SHP77 treated with DMSO at 0.1 percent for 48 hours (cell line): ENCODE measurements at regions not wholly inside any gene's neighbourhood (a gene's known extent, or its start where the extent isn't known, plus 50 kb on each side); places are given as distances from the start of the nearest gene placed in this dataset.

Experiments
- DNase-seq: peaks from one replicate; lab custom pipeline; 2025; lab: John Stamatoyannopoulos, UW

DNA sequence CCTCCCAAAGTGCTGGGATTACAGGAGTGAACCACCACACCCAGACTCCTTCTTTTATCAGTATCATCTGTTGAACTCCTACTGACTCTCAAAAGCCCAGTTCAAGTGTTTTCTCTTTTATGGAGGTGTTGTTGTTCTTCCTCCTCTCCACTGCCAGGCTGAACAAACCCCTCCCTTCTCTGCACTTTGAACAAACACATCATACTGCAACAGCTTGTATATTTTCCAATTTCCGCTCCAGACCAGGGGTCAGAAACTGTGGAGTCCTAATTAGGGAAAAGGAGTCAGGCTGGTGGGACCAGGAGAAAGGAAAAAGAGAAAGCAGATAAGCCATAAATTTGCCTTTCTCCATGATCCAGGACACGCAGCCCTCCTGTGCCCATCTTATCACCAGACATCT is 148.1 kb upstream of the HMHB1 start:
- no peak for DNase-seq

DNA sequence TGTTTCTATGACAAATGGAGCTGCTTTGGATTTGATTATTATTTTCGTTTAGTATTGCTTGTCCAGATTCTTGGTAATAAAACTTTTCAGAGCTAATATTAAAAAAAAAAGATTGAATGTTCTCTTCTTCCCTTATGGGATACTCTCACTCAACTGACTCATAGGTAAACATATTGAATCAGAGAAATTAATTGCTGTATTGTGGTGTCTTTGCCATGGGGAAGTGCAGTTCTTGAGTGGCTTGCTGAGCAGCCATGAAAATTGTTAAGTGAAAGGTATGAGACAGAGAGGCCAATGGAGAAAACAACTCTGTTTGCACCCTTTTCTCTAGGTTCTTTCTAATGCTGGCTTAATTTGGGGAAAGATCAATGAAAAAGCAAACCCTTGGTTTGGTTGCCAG is 149.9 kb upstream of the HMHB1 start:
- no peak for DNase-seq

DNA sequence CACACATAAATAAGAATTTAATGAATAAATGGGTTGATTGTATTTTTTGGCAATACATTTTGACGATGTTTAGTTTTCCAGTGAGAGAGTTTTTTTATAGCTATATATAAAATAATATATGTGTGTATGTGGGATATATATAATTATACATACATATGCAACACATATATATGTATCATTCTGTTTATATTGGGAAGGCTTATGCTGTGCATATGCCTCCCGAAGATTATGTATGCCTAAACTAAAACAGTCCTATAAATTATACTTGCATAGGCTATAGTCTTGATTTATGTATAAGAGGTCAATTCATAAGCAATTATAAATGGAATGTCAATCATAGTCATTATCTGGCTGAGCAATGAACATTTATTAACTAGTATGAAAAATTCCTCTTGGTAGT is 151.3 kb upstream of the HMHB1 start:
- DNase-seq = no peak

DNA sequence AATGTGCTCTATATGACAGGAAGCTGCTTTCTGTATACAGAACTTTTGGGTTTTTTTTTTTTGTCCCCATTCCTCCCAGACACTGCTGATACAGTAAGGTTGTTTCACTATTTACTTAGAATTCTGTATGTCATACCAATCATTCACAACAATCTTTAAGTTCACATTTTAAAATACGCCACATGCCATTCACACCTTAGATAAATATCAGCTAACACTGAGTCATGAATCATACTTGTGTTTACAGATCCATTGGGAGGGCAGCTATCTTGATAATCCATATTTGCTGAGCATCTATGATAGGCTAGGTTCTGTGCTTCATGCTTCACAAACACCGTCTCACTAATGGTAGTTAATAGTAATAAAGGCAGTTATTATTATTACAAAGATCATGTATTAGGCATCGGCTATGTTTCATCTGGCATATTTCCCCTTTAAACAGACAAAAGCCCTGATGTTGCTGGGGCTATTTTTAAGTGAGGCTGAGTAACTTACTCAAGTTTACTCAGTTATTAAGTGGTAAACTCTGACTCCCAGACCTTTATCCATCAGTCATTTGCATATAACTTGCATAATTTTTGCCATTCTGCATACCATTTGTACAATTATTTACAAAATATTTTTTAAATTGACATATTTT is 152.2 kb upstream of the HMHB1 start:
- peak; percentile 38 for DNase-seq

DNA sequence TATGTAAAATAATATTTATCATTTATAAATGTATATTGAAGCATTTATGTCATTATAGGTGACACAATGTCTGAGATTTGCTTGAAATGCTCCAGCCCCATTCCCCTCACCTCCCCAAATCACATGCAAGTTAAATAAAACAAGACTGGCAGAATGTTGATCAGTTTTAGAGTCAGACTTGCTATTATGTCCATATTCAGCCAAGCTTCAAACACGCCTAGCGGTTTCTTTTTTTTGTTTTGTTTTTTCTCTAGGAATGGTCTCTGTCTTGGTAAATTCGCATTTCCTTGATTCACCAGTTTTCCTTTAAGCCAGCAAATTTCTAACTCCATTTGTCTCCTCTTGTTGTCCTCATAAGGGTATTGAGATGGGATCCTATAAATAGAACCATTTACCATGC is 153.0 kb upstream of the HMHB1 start:
- DNase-seq = no peak

DNA sequence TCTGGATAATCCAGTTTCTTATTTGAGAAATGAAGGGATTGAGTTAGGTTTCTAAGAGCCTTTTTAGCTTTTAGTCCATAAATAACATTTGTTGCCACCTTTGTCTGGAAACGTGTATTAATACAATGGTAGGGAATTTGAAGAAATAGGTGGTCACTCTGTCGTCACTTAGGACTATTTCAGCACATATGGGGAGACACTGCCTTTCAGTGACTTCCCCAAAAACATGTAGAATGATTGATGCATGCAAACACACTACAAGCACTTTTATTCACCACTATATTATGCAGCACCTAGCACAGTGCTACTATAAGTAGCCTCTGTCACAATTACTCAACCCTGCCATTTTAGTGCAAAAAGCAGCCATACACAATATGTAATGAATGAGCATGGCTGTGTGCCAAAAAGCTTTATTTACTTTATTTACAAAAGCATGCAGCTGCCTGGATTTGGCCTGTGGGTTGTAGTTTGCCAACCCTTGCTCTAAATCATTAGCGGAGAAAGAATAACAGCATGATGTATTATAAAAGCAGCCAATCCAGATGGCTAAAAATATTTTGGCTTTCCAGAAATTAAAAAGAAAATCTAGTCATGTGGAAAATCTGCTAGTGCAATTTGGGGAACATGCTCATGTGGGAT is 154.2 kb upstream of the HMHB1 start:
- peak; percentile 96 for DNase-seq

DNA sequence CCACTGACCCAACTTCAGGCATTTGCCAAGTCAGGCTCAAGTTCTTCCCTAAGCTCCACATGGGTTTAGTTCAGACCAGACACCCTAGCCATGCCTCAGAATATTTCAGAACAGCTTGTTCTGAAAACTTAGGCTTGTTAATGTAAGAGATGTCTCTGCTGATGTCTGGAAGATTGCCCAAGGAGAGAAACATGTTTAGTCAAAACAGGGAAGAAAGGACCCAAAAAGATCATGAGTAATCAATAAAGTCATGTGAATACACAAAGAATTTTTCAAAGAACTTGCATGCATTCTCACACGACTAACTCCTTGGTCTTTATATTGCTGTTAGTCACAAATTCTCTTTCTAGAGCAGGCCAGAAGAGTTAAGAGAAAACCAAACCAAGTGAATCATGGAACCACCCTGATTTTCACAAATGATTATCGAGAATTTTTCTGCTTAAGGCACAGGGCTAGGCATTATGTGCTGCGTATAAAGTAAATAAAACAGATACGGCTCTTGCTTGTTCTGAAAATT is 158.1 kb upstream of the HMHB1 start:
- DNase-seq = no peak

DNA sequence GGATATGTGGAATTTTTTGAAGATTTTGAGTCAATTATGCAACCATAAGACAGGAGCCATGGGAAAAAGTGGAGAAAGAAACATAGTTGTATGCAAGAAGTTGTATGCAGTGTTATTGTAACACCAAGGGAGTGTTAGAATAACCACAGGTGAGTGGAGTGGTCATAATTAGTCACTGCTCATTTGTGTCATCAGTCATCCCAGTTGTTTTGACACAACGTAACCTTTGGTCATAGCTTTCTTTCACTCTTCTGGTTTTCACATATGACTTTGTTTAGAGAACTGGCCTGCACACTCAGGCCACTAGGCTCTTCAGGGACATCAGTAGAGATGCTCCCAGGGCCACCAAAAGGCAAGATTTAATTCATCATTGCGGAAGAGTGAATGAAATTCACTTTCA is 158.7 kb upstream of the HMHB1 start:
- no peak for DNase-seq

DNA sequence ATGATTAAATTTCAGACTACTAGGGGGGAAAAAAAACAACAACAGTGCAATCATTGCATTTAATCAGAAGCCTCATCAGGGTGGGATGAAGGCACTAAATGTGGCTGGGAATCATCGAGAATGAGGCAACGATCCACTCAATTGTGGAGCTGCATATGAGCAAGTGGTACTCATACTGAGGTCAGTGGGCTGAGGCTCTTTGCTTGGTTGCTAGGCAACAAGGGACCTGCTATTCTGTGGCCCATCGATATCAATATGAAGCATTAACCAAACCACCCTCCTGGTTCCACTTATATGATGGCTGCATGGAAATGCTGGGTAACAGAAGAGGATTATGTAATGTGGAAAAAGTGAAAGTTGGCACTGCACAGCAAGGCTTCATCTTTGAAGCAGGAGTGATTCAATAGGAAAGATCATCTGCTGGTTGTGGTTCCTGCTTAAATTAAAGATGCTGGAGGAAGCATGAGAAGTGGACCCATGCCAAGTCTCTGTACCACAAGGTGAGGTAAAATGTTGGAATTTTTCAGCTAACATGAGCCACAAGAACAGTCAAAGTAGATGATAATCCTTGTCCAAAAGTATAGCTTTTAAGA is 159.8 kb upstream of the HMHB1 start:
- DNase-seq = no peak

DNA sequence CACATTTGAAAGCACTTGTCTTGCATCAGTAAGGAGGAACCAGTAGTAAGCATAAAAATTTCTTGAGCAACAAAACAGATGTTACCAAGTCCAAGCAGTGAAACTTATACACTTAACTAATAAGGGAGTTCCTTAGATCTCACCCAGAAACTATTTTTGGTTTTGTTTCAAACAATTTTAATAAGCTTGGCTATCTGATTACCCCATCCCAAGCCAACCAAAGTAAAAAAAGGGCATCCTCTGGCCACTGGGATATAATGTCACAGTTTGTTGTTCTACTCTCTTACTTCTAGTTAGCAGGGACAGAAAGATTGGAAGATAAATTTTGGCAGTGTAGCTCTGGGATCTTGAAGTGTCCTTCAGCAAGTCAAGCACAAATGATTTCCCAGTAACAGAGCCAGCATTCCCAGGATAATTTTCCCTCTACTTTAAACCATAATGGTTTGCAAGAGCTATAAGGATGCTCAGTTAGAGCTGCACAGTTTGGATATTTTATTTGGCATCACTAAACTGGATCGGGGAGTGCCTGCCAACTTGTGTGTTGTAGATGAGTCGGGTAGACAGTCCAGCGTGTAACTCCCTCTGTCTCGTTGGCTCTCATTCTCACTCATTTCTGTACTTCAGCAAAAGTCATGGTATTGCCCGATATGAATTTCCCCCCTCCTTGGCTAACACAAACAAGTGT is 161.9 kb upstream of the HMHB1 start:
- DNase-seq = no peak

DNA sequence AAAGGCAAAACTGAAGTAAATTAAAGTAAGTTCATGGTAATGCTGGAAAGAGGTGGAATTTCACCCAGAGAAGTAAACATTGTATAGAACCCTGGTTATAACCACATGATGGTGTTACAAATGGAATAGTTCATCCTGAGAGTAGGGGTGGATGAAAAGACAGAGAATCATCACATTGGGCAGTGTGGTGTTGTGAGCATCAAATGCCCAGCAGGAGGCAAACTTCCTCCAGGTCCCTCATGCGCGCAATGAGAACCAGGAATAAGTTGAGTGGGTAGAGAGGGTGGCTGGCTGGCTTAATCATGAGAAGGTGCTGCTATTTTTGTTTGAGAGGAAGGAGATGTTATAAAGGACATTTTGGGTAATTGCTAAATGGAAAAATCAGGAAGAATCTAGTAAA is 163.3 kb upstream of the HMHB1 start:
- DNase-seq = no peak

DNA sequence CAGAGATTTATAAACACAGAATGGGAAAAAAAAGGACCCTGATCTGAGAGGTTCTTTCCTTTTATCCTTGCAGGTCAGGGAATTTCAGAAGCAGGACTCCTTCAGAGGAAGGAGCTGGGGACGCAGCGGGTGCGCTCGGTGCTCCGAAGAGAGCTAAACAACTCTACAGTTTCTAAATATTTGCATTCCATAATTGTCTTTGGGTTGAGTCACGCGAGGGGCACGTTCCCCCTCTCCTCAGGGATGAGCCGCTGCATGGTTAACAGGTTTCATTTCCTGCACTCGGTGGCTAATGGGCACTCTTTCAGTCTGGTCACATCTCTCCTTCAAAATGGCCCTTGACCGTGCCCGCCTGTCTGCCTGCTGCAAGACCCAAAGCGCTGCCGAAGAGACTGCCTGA is 165.0 kb upstream of the HMHB1 start:
- DNase-seq = peak; percentile 75

DNA sequence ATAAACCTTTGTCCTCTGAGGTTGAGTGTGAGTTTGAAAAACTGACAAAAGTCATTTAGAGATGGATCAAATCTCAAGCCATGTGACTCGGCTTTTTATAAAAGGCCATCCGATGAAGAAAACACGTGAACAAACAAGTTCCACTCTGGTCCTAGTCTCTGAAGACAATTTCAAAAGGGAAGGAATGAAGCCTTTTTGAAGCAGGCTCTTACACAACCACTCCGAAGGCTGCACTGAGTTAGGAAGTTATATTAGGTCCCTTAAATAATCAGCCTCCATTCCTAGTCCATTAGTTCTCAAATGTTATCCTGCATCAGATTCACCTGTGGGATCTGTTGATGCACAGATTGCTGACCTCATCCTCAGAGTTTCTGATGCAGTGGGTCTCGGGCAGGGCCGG is 166.6 kb upstream of the HMHB1 start:
- no peak for DNase-seq

DNA sequence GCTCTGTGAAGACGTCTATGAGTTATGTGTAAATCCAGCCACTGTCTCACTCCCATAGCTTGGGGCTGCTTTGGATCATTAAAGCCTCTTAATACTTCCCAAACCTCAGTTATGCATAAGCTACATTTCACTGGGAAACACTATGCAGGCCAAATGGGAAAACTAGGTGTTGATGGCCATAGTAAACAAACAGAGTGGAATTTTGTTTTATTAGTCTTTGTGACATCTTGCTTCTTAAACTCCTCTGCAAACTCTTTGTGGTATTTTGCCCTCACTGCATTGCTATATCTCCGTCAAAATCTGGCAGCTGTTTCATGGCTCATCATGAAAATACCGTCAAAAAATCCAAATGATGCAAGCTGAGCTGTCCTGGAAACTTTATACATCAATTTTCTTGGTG is 167.2 kb upstream of the HMHB1 start:
- no peak for DNase-seq

DNA sequence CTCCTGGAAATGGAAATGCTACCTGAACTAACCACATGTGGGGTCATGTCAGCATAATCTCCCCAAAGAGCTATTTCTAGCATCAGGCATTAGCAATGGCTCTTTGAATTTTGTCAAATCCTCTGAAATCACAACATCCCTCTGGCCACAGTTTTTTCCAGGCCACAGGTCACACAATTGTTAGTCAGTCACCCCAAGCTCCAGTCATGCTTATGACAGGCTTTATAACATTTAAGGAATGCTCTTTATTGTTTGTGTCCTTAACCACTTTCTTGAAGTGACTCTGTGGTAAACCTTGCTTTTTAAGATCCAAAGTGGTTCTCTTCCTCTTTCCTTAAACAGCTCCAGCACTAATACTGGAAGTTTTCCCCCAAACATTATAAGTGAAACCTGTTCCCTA is 169.2 kb upstream of the HMHB1 start:
- no peak for DNase-seq

DNA sequence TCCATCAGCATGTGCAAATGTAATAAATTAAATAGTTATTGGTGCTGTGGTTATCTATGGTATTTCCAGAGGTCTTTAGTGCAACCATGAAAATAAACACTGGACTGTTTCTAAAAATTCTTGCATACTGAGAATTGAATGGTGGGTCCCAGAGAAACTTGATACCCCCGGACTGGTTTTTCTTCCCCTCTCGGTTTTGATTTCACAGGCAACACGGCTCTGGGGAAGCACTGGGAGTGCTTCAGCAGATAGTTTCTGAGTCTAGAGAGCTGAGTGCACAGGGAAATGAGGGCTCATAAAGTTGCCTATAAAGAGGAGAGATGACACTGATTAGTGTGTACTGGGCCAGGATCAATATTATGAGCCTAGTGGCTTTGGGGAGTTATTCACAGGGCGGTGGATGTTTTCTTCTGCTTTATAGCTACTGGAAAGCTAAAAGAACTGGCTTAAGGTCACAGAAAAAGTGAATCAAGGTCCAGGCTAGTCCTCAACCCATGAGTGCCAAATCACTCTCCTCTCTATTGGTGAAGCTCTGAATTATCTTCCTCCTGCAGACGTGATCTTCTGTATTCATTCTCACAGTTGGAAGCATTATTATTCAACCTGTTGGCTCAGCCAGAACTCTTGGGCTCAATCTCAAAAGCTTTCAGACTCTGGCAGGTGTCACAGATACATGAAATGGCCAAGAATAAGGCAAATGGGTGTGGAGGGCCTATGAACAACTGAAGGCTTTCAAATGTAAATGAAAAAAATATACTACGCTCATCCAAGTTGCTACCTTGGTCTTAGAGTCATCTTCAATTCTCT is 170.2 kb upstream of the HMHB1 start:
- no peak for DNase-seq

DNA sequence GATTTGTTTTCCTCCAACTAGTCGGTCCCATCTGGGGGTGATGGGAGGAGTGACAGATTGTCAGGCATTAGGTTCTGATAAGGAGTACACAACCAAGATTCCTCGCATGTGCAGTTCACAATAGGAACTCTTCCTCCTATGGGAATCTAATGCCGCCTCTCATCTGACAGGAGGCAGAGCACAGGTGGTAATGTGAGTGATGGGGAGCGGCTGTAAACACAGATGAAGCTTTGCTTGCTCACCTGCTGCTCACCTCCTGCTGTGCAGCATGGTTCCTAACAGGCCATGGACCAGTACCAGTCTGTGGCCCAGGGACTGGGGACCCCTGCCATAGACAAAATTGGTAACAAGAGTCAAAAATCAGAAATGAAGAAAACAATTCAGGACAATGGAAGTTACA is 173.3 kb upstream of the HMHB1 start:
- DNase-seq = peak; percentile 24

DNA sequence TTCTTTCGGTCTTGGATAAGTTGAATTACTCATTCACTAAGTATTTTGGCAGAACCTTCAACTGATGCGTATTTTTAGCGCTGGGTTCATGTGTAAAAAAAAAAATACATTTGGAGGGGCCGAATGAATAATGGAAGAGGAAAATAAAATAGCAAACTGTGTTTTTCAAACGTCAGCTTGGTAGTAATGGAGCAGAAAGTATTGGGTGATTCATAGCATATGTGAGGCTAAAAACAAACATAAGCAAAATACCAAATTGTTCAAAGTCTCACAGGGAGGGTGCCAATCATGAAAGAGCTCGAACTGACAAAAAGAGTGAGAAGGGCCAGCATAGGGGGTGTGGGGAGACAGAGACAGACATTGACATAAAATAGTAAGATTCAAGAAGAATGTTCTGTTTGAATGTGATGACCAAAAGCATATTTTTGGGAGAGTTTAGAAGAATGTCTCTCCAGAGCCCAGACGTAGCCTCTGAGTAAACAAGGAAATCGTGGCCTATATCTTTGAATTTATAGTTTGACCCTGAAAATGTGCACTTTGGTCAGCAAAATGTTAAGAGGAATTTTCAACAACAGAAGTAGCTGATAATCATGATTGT is 174.9 kb upstream of the HMHB1 start:
- DNase-seq = no peak

DNA sequence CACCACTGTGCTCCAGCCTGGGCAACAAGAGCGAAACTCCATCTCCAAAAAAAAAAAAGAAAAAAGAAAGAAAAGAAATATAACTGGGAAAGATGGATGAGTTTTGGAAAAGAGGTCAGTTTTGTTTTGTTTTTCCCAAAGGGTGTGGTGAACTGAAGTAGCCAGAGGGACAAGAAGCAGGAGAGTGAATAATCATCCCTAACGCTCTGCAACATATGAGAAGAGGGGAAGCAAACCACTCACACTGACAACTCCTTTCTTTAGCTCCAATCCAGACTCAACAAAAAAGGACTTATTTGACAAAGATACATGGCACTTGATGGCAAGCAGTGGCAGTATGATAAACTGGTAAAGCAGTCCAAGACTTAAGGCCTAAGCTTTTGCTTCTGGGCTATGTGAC is 176.1 kb upstream of the HMHB1 start:
- DNase-seq = no peak

DNA sequence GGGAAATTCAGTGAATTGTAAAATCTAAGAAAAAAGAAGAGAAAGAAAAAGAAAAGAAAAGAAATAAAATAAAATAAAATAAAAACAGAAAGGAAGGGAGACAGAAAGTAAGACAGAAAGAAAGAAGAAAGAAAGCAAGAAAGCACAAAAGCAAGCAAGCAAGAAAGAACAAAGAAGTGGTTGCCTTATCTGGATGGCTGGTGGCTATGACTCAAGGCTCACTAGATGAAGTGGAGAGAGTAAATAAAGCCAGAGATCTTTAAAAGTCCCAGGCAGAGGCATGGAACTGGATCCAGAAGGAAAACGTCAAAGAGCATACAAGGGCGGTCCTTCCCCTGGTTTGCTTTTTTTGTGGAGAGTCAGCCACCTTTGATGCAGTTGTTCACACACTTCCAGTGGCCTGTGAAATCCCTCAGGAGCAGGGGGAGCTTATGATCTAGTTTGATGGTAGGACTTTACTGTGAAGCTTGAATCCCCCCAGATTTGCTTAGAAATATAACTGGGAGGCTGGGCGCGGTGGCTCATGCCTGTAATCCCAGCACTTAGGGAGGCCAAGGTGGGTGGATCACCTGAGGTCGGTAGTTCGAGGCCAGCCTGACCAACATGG is 176.7 kb upstream of the HMHB1 start:
- no peak for DNase-seq

DNA sequence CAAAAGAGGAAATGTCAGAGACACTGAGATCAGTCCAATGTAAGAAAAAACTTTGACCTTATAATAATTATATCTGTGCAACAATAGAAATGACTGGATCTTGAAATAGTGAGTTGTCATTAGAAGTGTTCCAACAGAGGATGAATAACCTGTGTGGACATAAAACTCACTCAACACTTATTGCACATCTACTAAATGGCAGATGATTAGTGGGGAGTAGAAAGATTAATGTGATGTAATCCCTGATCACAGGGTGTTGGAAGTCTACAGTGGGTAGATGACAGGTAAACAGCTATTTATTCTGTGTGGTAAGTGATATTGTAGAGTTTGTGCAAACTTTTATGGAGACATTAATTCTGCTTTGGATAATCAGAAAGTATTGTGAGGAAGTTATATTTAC is 177.3 kb upstream of the HMHB1 start:
- no peak for DNase-seq
